GM18507 (cell line): ENCODE measurements at regions not wholly inside any gene's neighbourhood (a gene's known extent, or its start where the extent isn't known, plus 50 kb on each side); places are given as distances from the start of the nearest gene placed in this dataset.

Experiments used
- DNase-seq: peaks from one replicate; pipeline ENCODE4 v3.0.0; 2011; ENCODE audit warnings: low read depth; ENCODE audit not compliant: insufficient read length; ENCODE audit errors: extremely low spot score
- FAIRE-seq: peaks from 2 replicates; lab custom pipeline; 2011; peaks lifted over from hg19 to GRCh38; lab: Jason Lieb, UNC

DNA sequence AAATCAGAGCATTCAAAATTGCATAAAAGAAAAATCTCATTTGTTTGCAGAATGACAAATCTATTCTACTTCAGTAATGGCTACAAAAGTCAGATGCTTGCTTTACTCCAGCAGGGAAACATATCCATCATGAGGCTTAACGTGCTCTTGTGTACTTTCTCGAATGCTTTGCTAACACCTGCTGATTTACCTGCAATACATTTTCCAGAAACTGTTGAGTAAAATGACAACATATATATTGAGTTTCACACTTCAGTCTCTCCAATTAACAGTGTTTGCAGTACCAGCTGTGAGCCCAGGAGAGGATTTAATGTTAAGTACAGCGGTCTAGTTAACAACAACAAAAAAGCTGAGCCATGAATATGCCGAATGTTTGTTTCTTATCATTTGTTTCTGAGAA, 391.5 kb upstream of the SMC2 start:
- FAIRE-seq, result no peak
- no peak for DNase-seq

DNA sequence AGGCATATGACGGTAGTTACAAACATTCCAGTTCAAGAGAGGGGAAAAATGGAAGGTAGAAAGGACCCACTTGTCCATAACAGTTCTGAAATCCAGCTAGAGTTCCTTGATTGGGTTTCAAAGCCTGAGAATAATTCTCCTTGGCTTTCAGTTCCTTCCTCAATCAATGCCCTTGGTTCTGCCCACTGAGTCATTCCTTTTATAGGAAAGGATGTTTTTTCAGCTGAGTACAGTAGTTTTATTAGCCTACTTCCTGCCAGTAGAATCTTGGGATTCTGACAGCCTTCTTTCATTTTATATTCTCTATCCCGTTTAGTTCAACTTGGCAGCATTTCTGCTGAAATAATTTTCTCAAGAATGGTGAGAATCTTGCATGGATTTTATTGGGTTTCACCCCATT, 386.9 kb upstream of the SMC2 start:
- no peak for FAIRE-seq
- DNase-seq, result no peak

DNA sequence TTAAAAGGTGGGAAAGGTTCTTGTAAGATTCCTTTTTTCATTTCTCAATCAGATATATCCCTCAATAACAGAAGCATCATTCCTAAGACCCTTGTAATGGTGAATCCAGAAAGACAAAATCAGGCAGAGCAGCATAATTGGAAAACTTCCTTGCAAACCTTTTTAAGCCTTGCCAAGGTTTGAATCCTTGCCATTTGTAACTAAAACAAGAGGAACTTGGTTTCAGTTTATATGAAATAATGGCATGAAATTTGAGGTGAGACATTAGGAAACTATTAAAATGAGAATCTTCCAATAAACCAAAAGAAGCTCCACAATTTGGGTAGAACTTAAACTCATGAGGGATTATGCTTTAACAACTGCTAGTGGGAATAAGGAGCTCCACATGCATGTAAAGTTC, 384.7 kb upstream of the SMC2 start:
- DNase-seq (no peak), FAIRE-seq (no peak)

- FAIRE-seq (no peak), DNase-seq (no peak)
Observed at GRCh38 chr9:103713631-103714030, 380.5 kb upstream of the SMC2 start.

GRCh38 chr9:103714992-103715391, 379.1 kb upstream of the SMC2 start:
- FAIRE-seq (no peak), DNase-seq (no peak)

- FAIRE-seq, result no peak
- no peak for DNase-seq
Observed at GRCh38 chr9:103721056-103721455, 373.1 kb upstream of the SMC2 start.

DNA sequence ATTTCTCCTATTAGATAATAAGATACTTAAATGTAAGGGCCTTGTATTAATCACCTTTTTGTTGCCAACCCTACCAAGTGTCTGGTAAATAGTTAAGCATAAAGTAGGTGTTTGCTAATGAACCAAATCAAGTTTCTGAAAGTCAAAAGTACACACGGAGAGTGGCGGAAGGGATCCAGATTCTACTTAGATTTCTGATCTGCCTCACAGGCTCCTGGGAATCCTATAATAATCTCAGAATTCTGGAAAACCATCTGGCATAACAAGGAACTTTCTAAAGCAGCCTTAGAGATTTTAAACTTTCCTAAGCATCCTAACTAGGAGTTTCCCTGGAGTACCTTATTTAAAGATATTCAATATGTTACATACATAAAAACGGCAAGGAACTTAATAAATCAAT, 363.2 kb upstream of the SMC2 start:
- DNase-seq (no peak), FAIRE-seq (no peak)

DNA sequence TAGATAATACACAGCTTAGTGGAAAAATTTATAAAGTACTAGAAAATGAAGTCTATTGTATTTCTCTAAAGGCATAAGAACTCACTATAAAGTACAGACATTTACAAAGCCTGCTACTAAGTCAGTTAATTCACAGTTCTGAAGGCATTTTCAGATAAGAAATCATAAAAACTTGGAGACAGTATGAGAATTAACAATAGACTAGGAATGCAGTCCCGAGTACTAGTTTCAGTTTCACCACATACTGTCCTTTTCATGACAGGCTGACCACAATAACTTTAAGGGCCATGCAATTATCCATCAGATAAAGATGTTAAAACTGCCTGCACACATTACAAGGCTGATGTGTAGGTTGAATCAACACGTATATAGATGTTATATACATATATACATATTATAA, 362.6 kb upstream of the SMC2 start:
- FAIRE-seq, result no peak
- no peak for DNase-seq

GRCh38 chr9:103734471-103734870, 359.6 kb upstream of the SMC2 start:
- no peak for FAIRE-seq

DNA sequence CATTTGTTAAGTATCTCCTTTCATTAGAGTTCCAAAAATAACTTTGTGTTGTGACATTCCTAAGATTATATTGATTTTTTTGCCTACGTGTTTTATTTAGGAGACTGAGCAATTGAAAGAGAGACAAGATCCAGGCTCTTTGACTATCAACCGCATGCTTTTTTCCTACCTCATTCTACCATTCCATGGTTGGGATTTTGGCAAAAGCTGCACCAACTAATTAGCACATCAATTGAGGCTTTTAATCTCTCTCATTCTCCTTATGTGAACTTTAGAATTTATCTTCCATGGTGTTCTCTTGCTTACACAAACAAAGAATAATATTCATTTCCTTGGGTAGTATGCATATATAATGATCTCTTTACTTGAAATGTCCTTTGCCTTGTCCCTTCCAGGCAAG, 338.7 kb upstream of the SMC2 start:
- FAIRE-seq, result no peak

More at GRCh38 chr9:103734471-103734870, 359.6 kb upstream of the SMC2 start:
- DNase-seq, result no peak

GRCh38 chr9:103755986-103756385, 338.1 kb upstream of the SMC2 start:
- FAIRE-seq, result no peak

More for the DNA sequence above, 338.7 kb upstream of the SMC2 start:
- DNase-seq, result no peak

GRCh38 chr9:103757062-103757461, 337.0 kb upstream of the SMC2 start:
- no peak for FAIRE-seq

More at GRCh38 chr9:103755986-103756385, 338.1 kb upstream of the SMC2 start:
- no peak for DNase-seq

GRCh38 chr9:103761466-103761865, 332.6 kb upstream of the SMC2 start:
- FAIRE-seq (no peak), DNase-seq (no peak)

More at GRCh38 chr9:103757062-103757461, 337.0 kb upstream of the SMC2 start:
- no peak for DNase-seq

DNA sequence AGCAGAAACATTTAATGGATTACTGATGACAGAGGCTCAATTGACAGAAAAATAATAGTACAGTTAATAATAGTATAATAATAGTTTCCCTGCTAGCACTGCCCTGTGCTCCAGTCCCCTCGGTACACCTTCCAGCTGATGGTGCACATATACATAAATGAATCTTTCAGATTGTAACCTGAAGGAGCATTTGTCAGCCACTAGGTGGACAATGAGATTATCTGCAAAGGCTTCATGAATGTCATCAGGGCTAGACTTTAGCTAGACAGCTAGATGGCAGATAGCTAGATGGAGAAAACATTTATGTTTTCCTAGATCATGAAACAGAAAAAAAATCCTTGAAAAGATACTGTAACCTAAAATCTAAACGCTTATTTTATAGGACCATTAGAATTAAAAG, 304.4 kb upstream of the SMC2 start:
- DNase-seq (no peak), FAIRE-seq (no peak)

DNA sequence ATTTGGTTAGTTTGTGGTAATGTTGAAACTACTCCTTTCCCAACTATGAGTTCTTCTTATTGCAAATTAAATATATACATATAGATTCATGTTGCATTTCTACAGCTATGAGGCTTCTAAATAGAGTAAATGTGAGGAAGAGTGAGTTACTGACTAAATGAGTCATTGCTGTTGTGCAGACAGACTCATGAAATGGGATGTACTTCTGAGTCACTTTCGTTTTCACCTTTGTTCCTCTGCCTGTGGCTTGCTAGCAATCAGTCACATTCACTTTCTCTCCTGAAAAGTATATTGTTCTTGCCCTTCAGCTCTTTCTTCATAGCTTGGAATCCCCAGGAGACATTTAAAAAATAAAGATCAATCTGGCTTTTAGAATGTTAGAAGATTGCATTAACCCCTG, 295.5 kb upstream of the SMC2 start:
- DNase-seq, result no peak
- peak; percentile 71 for FAIRE-seq

- no peak for DNase-seq
- FAIRE-seq, result no peak
Observed at GRCh38 chr9:103799959-103800358, 294.1 kb upstream of the SMC2 start.

DNA sequence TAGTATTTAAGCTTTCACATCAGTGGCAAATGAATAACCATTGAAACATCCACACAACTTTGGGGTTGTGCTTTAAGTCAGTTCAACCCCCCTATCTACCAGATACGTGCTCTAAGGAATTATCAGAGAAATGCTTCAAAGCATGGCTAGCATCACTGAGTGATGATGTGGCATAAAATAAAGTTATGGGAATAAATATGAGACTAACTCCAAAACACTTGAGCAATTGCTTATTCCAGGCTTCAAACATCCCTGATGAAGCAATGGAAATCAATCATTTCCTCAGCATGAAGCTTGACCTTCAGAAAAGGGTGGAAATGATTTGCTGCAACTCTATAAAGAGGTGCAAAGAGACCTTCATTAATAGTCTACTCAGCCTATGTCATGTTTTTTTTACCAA, 292.0 kb upstream of the SMC2 start:
- DNase-seq (no peak), FAIRE-seq (no peak)

- FAIRE-seq (no peak), DNase-seq (no peak)
Observed at GRCh38 chr9:103803245-103803644, 290.9 kb upstream of the SMC2 start.

GRCh38 chr9:103804077-103804735, 289.9 kb upstream of the SMC2 start:
- FAIRE-seq (no peak), DNase-seq (no peak)

GRCh38 chr9:103809745-103810144, 284.4 kb upstream of the SMC2 start:
- DNase-seq (no peak), FAIRE-seq (no peak)

DNA sequence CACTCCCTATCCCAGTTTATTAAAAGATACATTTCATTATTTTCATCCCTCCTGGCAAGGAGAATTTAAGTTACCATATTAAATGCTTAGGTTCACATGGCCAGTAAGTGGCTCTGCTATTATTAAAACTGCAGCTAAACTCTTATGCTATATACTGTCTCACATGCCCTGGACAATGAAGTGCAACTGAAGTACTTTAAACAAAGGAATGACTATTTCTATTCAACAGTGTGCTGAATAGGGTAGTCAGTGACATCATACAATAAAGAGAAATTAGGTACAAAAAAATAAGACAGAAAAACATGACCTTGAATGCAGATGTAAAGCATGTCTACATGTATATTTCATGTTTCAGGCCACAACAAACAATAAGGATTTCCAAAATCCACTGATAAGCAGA, 282.6 kb upstream of the SMC2 start:
- DNase-seq, result no peak

GRCh38 chr9:103816146-103816545, 278.0 kb upstream of the SMC2 start:
- FAIRE-seq (no peak), DNase-seq (no peak)

More for the DNA sequence above, 282.6 kb upstream of the SMC2 start:
- no peak for FAIRE-seq
